Neural progenitor cell (in vitro differentiated cells): ENCODE measurements at regions not wholly inside any gene's neighbourhood (a gene's known extent, or its start where the extent isn't known, plus 50 kb on each side); places are given as distances from the start of the nearest gene placed in this dataset.

Experiments used
- CTCF ChIP-seq: fragments of 200-600 bp; sonication (generic); IDR thresholded peaks from 2 replicates; pipeline ENCODE4 v1.5.1; 2017; ENCODE audit warnings: antibody characterized with exemption, mild to moderate bottlenecking
- EZH2 ChIP-seq: fragments of 200-600 bp; sonication (generic); IDR thresholded peaks from 2 replicates; pipeline ENCODE4 v1.6.1; 2017; ENCODE audit warnings: antibody characterized with exemption, mild to moderate bottlenecking, moderate library complexity
- EZH2phosphoT487 ChIP-seq: fragments of 200-600 bp; sonication (generic); IDR thresholded peaks from 2 replicates; pipeline ENCODE4 v1.6.1; 2017; ENCODE audit warnings: antibody characterized with exemption

DNA sequence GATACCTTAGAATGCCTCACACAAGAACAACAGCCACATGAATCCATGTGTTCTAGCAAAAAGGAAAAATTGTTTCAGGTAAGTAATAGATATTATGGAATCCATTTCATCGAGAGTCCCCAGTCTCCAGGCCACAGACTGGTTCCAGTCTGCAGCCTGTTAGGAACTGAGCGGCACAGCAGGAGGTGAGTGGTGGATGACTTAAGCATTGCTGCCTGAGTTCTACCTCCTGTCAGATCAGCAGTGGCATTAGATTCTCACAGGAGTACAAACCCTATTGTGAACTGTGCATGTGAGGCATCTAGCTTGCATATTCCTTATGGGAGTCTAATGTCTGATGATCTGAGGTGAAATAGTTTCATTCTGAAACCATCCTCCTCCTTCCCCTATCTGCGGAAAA is 207.0 kb downstream of the CSNK1G3 start:
- TF ChIP-seq CTCF (no peak), EZH2phosphoT487 (no peak), EZH2 (no peak)
